Stimulated activated CD4-positive, alpha-beta T cell treated with anti-CD3 and anti-CD28 coated beads, TNF-alpha, amount 100 ng/mL, for 1 hour (primary cell): ENCODE measurements at regions not wholly inside any gene's neighbourhood (a gene's known extent, or its start where the extent isn't known, plus 50 kb on each side); places are given as distances from the start of the nearest gene placed in this dataset.
"Not testable (repeated sequence)": the region's sequence is repeated elsewhere in the genome, so short reads cannot be mapped to it uniquely, and the experiment has no call there.

ENCODE experiments used
- DNase-seq, 3 donors: peaks; one replicate each; pipeline ENCODE4 v3.0.0-alpha.2; 2020; ENCODE audit warnings: low read depth in 3 of 3, low spot score in 1 of 3

DNA sequence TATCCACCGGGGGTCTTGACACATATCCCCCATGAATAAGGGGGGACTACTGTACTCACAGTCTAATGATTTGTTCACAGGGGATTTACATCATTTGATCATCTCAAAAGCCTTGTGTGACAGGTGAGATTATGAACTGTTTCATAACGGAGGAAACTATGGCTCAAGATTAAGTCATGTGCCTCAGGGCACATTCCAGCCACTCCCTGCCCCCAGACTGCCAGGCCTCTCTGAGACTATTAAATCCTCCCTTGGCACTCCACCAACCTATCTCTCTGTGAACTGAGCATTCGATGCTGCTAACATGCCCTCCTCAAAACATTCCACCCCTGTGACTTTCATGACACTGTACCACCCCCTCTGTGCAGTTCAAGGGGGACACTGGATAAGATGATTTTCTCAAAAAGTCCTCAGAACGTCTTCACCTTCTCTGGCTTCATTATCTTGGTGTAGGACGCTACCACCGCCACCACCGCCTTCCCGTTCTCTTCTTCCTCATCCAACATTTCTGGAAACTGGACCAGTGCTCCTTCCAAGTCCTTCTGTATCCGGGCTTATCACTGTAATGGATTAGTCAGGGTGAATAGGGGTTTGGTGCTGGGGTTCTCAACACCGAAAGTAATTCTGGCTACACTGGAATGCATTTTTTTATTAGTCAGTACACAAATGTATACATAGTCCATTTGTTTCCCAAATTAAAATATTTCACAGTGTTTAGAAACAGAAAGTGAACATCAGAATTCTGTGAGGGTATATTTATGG is 169.6 kb downstream of the KCNS3 start:
- no peak for DNase-seq

DNA sequence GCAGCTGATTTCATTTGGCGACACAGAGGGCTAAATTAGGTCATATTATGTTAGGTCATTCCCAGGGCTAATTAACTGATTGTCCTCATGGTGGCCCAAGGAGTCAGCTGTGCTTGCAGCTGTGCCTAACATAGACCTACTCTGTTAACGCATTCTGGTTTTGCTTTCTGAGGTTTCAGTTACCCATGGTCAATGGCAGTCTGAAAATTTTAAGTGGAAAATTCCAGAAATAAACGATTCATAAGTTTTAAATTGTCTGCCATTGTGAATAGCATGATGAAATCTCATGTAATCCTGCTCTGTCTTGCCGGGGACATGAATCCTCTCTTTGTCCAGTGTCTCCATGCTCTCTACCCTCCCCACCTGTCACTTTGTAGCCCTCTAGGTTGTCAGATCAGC is 168.7 kb downstream of the KCNS3 start:
- DNase-seq, result no peak

DNA sequence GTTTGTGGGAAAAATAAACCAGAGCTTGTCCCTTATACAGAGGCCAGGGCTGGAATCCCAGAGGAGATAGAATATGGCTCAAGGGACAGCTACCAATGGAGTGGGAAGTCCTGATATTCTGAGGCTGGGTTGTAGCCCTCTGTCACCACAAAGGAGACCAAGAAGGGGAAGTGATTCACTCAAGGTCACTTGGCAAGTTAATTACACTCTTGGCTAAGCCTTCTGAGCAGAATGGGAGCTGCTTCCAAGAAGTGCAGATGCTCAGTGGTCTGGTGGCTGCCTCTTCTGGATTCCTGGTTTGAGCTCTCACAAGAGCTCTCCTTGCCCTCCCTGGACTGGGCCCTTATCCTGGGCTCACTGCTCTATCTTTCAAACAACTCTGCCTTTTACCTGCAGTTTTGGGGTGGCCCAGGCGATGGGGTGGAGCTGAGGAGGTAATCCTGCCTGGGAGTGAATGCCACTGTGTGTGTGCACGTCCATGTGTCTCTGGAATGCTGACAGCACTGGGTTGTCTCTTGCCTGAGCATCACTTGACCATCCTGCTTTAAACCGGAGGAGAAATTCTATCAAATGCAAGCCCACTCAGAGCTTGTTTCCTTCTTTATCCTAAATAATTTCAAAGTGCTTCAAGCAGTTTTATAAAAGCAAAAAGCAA is 168.2 kb downstream of the KCNS3 start:
- DNase-seq, result no peak

DNA sequence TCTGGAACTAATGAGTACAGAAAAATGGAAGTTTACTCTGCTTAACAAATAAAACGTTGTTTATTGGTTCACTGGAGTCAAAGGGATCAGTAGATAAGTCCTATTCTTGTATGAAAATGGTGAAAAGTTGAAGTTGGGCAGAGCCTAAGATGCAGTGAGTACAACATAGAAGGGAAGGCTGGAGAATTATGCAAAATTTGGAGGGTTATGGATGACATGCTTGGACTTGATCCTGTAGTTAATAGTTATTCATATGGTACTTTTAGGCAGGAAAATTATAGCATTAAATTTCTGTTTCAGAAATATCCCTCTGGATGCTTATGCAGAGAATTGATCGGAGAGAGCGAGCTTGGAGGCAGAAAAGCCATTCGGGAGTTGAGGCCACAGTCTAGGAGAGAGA is 167.6 kb downstream of the KCNS3 start:
- DNase-seq, result no peak

DNA sequence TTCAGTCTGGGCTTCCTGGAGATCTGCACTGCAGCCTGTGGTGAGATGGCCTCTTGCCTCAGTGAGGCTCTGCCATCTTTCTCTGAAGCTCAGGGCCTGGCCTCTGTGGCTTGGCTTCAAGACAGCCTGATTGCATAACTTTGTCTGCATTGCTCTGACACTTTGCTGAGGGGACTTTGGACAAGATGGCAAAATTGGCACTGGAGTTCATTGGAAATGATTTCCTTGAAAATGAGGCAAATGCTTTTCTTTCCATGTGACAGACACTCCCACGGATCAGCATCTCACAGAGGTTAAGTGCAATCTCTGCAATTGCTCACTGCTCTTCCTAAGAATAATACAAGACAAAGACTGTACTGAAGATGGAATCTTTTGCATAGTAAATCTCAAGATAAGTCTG is 166.8 kb downstream of the KCNS3 start:
- DNase-seq, result no peak

DNA sequence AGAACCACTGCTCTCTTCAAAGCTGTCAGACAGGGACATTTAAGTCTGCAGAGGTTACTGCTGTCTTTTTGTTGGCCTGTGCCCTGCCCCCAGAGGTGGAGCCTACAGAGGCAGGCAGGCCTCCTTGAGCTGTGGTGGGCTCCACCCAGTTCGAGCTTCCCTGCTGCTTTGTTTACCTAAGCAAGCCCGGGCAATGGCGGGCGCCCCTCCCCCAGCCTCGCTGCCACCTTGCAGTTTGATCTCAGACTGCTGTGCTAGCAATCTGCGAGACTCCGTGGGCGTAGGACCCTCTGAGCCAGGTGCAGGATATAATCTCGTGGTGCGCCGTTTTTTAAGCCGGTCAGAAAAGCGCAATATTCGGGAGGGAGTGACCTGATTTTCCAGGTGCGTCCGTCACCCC is 138.9 kb downstream of the KCNS3 start:
- DNase-seq, result not testable (repeated sequence)

DNA sequence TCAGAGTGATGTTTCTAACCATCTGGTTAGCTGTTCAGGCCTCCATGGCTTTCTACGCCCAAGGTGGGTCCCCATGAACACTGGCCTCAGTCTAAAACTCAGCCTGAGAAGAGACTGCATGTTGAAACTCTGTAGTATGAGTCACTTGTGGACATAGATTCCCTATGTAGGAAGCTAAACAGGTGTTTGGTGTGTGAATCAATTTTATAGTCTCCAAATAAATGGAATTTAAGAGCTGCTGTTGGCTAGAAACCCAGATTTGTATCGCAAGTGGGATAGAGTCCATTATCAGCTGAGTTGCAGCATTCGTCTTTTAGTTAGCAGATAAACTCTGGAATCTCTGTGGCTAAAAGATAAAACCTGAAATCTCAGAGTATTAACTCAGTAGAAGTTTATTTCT is 131.4 kb downstream of the KCNS3 start:
- no peak for DNase-seq

DNA sequence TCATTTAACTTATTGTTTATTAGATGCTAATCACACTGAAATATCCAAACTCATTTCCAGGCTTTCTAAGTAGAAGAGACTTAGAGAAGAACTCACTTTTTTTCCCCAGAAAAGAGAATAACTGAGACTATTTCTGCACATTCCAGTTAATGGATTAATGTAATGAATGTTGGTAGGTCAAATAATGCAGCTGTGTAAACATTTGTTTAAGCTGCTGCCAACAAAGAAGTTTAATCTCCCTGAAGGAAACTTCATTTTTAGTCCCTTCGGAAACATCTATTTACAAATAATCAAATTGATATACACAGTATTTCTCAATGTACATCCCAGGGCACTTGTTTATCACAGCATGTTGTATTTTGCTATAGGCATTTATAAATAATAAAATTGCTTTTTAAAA is 126.9 kb downstream of the KCNS3 start:
- no peak for DNase-seq

DNA sequence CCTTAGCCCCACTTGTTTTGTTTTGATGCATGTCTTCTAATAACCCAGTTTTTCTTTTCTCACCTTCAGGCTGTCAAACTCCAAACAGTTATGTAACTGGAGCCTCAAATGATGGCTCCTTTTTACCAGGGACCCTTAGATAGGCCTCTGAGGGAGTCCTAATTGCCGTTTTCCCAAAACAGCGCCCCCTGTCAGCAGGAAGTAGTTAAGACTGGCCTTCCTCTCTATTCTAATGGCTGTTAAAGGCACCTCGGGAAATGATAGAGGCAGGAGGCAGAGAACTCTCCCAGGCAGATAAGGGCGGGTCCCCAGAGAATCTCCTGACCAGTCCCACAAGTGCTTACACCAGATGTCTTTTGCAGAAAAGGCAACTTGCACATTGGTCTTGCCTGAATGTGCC is 123.2 kb downstream of the KCNS3 start:
- no peak for DNase-seq

DNA sequence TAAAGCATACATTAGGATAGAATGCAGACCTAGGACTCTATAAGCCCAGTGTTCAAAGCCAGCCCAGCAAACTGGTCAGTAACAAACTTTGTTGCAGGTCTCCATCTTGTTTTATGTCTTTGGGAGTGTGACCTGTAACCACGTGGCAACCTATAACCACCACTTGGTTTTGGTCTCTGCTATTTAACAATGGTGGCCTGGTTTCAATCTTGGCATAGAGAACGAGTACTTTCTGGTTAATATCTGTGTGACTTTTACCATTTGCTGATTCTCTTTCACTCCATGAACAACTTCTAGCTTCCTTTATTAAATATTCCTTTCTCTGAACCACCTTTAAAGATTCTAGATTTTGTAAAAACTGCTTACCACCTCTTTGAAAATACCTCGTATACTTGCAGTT is 118.5 kb downstream of the KCNS3 start:
- DNase-seq, result no peak

DNA sequence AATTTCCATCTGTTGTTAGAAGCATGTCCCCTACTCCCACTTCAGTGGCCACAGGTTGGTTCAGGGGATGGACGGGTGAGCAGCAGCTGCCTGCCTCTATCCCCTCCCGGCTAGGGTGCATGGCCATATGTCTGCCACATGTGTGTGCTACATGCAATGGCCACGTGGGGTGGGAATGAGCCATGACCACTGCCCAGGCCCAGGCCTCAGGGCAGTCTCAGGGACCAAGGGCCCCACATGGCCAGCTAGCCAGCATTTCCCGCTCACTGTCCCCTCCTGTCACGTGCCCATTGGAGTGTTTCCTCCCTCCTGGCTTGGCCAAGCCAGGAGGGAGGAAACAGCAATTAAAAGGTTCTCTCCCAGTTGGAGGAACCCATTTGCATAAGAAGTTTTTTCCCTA is 117.1 kb downstream of the KCNS3 start:
- no peak for DNase-seq
